ENCODE measurements at regions not wholly inside any gene's neighbourhood (a gene's known extent, or its start where the extent isn't known, plus 50 kb on each side); places are given as distances from the start of the nearest gene placed in this dataset.

- no peak for TF ChIP-seq CTCF (IDR thresholded peaks at IDR 0.05; ENCODE audit: insufficient read depth, low read depth, low read length)
- no peak for TF ChIP-seq EZH2 (IDR thresholded peaks at IDR 0.05; ENCODE audit: insufficient read depth, low read length)
Observed at GRCh38 chr17:52666264-52666663, 507.8 kb upstream of the CA10 start.

Measured in astrocyte (in vitro differentiated cells and primary cell).